ENCODE measurements at regions not wholly inside any gene's neighbourhood (a gene's known extent, or its start where the extent isn't known, plus 50 kb on each side); places are given as distances from the start of the nearest gene placed in this dataset.

GRCh38 chr2:67346718-67347407 lies 50.3 kb upstream of the ETAA1 start:
- TF ChIP-seq, protein P1, sequence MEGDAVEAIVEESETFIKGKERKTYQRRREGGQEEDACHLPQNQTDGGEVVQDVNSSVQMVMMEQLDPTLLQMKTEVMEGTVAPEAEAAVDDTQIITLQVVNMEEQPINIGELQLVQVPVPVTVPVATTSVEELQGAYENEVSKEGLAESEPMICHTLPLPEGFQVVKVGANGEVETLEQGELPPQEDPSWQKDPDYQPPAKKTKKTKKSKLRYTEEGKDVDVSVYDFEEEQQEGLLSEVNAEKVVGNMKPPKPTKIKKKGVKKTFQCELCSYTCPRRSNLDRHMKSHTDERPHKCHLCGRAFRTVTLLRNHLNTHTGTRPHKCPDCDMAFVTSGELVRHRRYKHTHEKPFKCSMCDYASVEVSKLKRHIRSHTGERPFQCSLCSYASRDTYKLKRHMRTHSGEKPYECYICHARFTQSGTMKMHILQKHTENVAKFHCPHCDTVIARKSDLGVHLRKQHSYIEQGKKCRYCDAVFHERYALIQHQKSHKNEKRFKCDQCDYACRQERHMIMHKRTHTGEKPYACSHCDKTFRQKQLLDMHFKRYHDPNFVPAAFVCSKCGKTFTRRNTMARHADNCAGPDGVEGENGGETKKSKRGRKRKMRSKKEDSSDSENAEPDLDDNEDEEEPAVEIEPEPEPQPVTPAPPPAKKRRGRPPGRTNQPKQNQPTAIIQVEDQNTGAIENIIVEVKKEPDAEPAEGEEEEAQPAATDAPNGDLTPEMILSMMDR (IDR thresholded peaks at IDR 0.05; ENCODE audit: insufficient read depth, low read length): no peak
- TF ChIP-seq SPI1 (IDR thresholded peaks at IDR 0.05; ENCODE audit: borderline replicate concordance, low read depth): no peak
- no peak for TF ChIP-seq POLR2AphosphoS5 (IDR thresholded peaks at IDR 0.05; ENCODE audit: low read depth)
- no peak for TF ChIP-seq GABPA (IDR thresholded peaks at IDR 0.05; ENCODE audit: low read depth)
- TF ChIP-seq, protein P2, sequence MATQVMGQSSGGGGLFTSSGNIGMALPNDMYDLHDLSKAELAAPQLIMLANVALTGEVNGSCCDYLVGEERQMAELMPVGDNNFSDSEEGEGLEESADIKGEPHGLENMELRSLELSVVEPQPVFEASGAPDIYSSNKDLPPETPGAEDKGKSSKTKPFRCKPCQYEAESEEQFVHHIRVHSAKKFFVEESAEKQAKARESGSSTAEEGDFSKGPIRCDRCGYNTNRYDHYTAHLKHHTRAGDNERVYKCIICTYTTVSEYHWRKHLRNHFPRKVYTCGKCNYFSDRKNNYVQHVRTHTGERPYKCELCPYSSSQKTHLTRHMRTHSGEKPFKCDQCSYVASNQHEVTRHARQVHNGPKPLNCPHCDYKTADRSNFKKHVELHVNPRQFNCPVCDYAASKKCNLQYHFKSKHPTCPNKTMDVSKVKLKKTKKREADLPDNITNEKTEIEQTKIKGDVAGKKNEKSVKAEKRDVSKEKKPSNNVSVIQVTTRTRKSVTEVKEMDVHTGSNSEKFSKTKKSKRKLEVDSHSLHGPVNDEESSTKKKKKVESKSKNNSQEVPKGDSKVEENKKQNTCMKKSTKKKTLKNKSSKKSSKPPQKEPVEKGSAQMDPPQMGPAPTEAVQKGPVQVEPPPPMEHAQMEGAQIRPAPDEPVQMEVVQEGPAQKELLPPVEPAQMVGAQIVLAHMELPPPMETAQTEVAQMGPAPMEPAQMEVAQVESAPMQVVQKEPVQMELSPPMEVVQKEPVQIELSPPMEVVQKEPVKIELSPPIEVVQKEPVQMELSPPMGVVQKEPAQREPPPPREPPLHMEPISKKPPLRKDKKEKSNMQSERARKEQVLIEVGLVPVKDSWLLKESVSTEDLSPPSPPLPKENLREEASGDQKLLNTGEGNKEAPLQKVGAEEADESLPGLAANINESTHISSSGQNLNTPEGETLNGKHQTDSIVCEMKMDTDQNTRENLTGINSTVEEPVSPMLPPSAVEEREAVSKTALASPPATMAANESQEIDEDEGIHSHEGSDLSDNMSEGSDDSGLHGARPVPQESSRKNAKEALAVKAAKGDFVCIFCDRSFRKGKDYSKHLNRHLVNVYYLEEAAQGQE (IDR thresholded peaks at IDR 0.05; ENCODE audit: insufficient replicate concordance, low read depth): no peak
